HL-60 (cell line): ENCODE measurements at regions not wholly inside any gene's neighbourhood (a gene's known extent, or its start where the extent isn't known, plus 50 kb on each side); places are given as distances from the start of the nearest gene placed in this dataset.

Experiments used
- DNase-seq, 2 experiments: peaks; one replicate each; pipeline ENCODE4 v3.0.0-alpha.2; 2010 to 2020; ENCODE audit warnings: low read depth in 1 of 2, low spot score in 1 of 2
- H3K27ac ChIP-seq: fragments of 250-450 bp; sonication (Bioruptor Pico); replicated peaks from 2 replicates; pipeline ENCODE4 v1.5.1; 2020; ENCODE audit warnings: mild to moderate bottlenecking, moderate library complexity
- H3K27me3 ChIP-seq: fragments of 250-450 bp; sonication (Bioruptor Pico); 2 replicates; pipeline ENCODE4 v1.5.1; 2021; ENCODE audit warnings: mild to moderate bottlenecking, moderate library complexity; ENCODE audit not compliant: insufficient read depth, poor library complexity, severe bottlenecking
- H3K4me3 ChIP-seq: replicated peaks from 2 replicates; pipeline ENCODE4 v1.5.1; 2011; ENCODE audit warnings: mild to moderate bottlenecking, control low read depth, low read length; ENCODE audit not compliant: insufficient read depth
- CTCF ChIP-seq: IDR thresholded peaks from one replicate; pipeline ENCODE4 v1.5.1; 2011; ENCODE audit warnings: low read length, control low read depth, inconsistent platforms; ENCODE audit not compliant: insufficient read depth
- GABPA ChIP-seq: IDR thresholded peaks from 2 replicates; pipeline ENCODE4 v1.6.1; 2012; ENCODE audit warnings: low read depth
- POLR2AphosphoS5 ChIP-seq: IDR thresholded peaks from 2 replicates; pipeline ENCODE4 v1.6.1; 2012; ENCODE audit warnings: low read depth
- REST ChIP-seq: IDR thresholded peaks from 2 replicates; pipeline ENCODE4 v1.6.1; 2012; ENCODE audit warnings: low read depth; ENCODE audit not compliant: insufficient replicate concordance
- SPI1 ChIP-seq: IDR thresholded peaks from 2 replicates; pipeline ENCODE4 v1.6.1; 2012; ENCODE audit warnings: low read depth, mild to moderate bottlenecking, borderline replicate concordance

GRCh38 chrX:148268673-148269072 is 231.7 kb upstream of the AFF2 start:
- Histone ChIP-seq H3K27ac (no peak overlapping the region; the same call in 1 of the 2 replicates), H3K4me3 (no peak overlapping the region), H3K27me3 (no peaks in the 10 kb centered on the region)
- TF ChIP-seq GABPA: no peak
- TF ChIP-seq REST: no peak
- no peak for TF ChIP-seq SPI1
- no peak for TF ChIP-seq POLR2AphosphoS5
- TF ChIP-seq CTCF: no peak
- DNase-seq: no peak

GRCh38 chrX:148269513-148269912 is 230.9 kb upstream of the AFF2 start:
- TF ChIP-seq GABPA (no peak), CTCF (no peak), SPI1 (no peak), POLR2AphosphoS5 (no peak), REST (no peak)
- DNase-seq: peak in 1 of 2 experiments; percentile 42
- Histone ChIP-seq H3K27me3 (no peaks in the 10 kb centered on the region), H3K4me3 (no peak overlapping the region), H3K27ac (peak overlapping the region; percentile 84)

GRCh38 chrX:148270499-148270898 is 229.9 kb upstream of the AFF2 start:
- Histone ChIP-seq H3K27ac (peak overlapping the region; percentile 84), H3K27me3 (no peaks in the 10 kb centered on the region), H3K4me3 (no peak overlapping the region)
- TF ChIP-seq SPI1 (no peak), CTCF (no peak), REST (no peak), GABPA (no peak), POLR2AphosphoS5 (no peak)
- peak in 1 of 2 experiments; percentile 3 for DNase-seq
